HEK293T (cell line): ENCODE measurements at regions not wholly inside any gene's neighbourhood (a gene's known extent, or its start where the extent isn't known, plus 50 kb on each side); places are given as distances from the start of the nearest gene placed in this dataset.
"Not testable (repeated sequence)": the region's sequence is repeated elsewhere in the genome, so short reads cannot be mapped to it uniquely, and the experiment has no call there.

ENCODE experiments used
- CTCF ChIA-PET: fragments of 350-600 bp; formaldehyde crosslinking; extraction: SDS; loops from one replicate; lab custom pipeline; 2021; ENCODE audit warnings: antibody characterized with exemption, inconsistent platforms; lab: Yijun Ruan, JAX
- POLR2A ChIA-PET: fragments of 350-600 bp; formaldehyde crosslinking; extraction: SDS; loops from one replicate; lab custom pipeline; 2020; ENCODE audit warnings: antibody characterized with exemption, inconsistent platforms; lab: Yijun Ruan, JAX
- DNase-seq: peaks from one replicate; pipeline ENCODE4 v3.0.0; 2012; ENCODE audit warnings: mixed read lengths; ENCODE audit errors: extremely low spot score
- ARNT ChIP-seq: fragments of 450-650 bp; IDR thresholded peaks from 2 replicates; pipeline ENCODE4 v1.6.1; 2017; ENCODE audit warnings: mild to moderate bottlenecking
- BHLHE40 ChIP-seq: fragments of 450-650 bp; IDR thresholded peaks from 2 replicates; pipeline ENCODE4 v1.6.1; 2016; ENCODE audit warnings: mild to moderate bottlenecking, moderate library complexity, borderline replicate concordance
- CTBP1 ChIP-seq: fragments of 450-650 bp; IDR thresholded peaks from 2 replicates; pipeline ENCODE4 v1.6.1; 2016; ENCODE audit warnings: borderline replicate concordance
- ELF4 ChIP-seq: fragments of 450-650 bp; IDR thresholded peaks from 2 replicates; pipeline ENCODE4 v1.6.1; 2017; ENCODE audit warnings: antibody characterized with exemption
- FOXA1 ChIP-seq: fragments of 450-650 bp; IDR thresholded peaks from 2 replicates; pipeline ENCODE4 v1.6.1; 2016; ENCODE audit warnings: mild to moderate bottlenecking
- FOXK2 ChIP-seq: fragments of 450-650 bp; IDR thresholded peaks from 2 replicates; pipeline ENCODE4 v1.6.1; 2016; ENCODE audit warnings: mild to moderate bottlenecking
- FOXM1 ChIP-seq: fragments of 450-650 bp; IDR thresholded peaks from 2 replicates; pipeline ENCODE4 v1.6.1; 2017; ENCODE audit warnings: mild to moderate bottlenecking, borderline replicate concordance
- HDGF ChIP-seq: fragments of 450-650 bp; IDR thresholded peaks from 2 replicates; pipeline ENCODE4 v1.6.1; 2017; ENCODE audit warnings: antibody characterized with exemption, borderline replicate concordance
- L3MBTL2 ChIP-seq: fragments of 450-650 bp; conservative IDR thresholded peaks from 2 replicates; pipeline ENCODE4 v1.6.1; 2016; ENCODE audit warnings: mild to moderate bottlenecking
- LEF1 ChIP-seq: fragments of 450-650 bp; IDR thresholded peaks from 2 replicates; pipeline ENCODE4 v1.6.1; 2017; ENCODE audit warnings: mild to moderate bottlenecking, borderline replicate concordance
- NFRKB ChIP-seq: fragments of 450-650 bp; IDR thresholded peaks from 2 replicates; pipeline ENCODE4 v1.6.1; 2016; ENCODE audit warnings: mild to moderate bottlenecking, moderate library complexity
- SP1 ChIP-seq: fragments of 450-650 bp; IDR thresholded peaks from 2 replicates; pipeline ENCODE4 v1.6.1; 2017
- SUZ12 ChIP-seq: fragments of 450-650 bp; IDR thresholded peaks from 2 replicates; pipeline ENCODE4 v1.6.1; 2016; ENCODE audit warnings: mild to moderate bottlenecking
- TARDBP ChIP-seq: fragments of 450-650 bp; IDR thresholded peaks from 2 replicates; pipeline ENCODE4 v1.6.1; 2016
- ZNF384 ChIP-seq: fragments of 450-650 bp; IDR thresholded peaks from 2 replicates; pipeline ENCODE4 v1.6.1; 2016
- TF ChIP-seq, protein P1 (sequence below): fragments of 450-650 bp; IDR thresholded peaks from 2 replicates; pipeline ENCODE4 v1.6.1; 2016

DNA sequence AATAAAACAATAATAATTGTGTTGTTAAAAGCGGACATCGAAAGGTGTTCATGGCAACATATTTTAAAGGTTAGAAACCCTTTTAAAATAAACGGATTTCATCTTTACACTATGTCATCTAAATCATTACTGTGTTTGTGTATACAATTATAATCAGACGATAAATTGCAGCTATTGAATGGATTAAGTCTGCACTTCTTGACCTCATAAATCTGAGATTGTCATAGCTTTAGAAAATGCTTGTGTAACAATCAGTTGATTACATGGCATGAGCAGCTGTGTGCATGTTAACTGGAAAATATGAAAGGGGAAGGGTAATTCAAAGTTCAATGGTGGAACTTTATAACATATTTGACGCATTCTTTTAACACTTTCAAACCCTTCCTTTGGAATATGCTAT is 152.4 kb upstream of the MDFIC2 start:
- TF ChIP-seq, protein P1, sequence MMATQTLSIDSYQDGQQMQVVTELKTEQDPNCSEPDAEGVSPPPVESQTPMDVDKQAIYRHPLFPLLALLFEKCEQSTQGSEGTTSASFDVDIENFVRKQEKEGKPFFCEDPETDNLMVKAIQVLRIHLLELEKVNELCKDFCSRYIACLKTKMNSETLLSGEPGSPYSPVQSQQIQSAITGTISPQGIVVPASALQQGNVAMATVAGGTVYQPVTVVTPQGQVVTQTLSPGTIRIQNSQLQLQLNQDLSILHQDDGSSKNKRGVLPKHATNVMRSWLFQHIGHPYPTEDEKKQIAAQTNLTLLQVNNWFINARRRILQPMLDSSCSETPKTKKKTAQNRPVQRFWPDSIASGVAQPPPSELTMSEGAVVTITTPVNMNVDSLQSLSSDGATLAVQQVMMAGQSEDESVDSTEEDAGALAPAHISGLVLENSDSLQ = peak; percentile 51
- no peak for TF ChIP-seq LEF1
- ChIA-PET CTCF (no interaction called here), POLR2A (no interaction called here)
- no peak for DNase-seq

DNA sequence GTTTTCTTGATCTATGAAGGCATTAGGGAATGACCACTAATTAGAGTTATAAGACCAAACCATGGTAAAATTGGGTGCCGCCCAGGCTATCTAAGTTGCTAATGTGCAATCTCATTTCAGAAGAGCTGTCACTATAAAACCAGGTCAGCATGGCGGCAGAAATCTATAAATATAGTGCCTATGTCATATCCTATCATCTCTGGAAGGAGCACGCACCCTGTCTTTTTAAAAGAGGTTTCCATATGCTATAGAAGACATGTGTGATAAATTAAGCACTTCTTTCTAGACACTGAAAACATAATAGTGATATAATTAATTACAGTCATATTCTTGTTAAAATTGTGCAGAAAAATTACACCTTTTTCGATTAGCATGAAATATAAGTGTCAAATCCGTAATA is 152.0 kb upstream of the MDFIC2 start:
- ChIA-PET CTCF (no interaction called here), POLR2A (no interaction called here)
- DNase-seq = no peak
- TF ChIP-seq LEF1 (no peak), FOXA1 (no peak), ARNT (no peak)

DNA sequence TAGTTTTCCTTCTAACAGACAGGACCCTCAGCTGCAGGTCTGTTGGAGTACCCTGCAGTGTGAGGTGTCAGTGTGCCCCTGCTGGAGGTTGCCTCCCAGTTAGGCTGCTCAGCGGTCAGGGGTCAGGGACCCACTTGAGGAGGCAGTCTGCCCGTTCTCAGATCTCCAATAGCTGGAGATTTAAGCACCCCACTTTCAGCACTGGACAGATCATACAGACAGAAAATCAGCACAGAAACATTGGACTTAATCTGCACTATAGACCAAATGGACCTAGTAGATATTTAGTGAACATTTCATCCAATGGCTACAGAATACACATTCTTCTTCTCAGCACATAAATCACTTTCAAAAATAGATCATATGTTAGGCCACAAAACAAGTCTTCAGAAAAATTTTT is 137.8 kb upstream of the MDFIC2 start:
- DNase-seq, CTCF ChIA-PET, POLR2A ChIA-PET: not testable (repeated sequence)

DNA sequence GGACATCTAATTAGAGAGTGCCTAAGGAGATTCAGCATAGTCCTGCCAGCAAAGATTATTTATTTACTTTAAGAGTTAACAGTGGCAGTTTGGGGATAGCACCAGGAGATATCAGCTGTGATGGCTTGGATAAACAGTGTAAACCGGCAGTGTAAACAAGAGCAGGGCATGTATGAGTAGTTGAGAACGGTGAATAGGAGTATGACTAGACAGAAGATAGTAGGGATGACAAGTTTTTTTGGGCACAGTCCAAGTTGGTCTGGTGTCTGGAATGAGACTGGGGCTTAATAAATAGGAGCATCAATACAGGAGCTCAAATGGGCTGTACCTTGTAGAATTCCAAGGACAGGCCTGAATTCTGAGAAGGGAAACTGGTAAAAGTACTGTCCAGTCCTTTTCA is 123.0 kb upstream of the MDFIC2 start:
- CTCF ChIA-PET, DNase-seq, POLR2A ChIA-PET: not testable (repeated sequence)

DNA sequence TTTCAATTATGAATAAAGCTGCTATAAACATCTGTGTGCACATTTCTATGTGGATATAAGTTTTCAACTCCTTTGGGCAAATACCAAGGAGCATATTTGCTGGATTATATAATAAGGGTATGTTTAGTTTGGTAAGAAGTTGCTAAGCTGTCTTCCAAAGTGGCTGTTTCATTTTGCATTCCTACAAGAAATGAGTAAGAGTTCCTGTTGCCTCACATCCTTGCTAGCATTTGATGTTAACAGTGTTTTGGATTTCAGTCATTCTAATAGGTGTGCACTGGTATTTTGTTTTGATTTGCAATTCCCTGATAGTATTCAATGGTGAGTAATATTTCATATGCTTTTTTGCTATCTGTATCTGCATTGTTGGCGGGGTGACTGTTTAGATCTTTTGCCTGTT is 120.7 kb upstream of the MDFIC2 start:
- TF ChIP-seq FOXM1 = no peak
- no peak for TF ChIP-seq SUZ12
- TF ChIP-seq L3MBTL2 = no peak
- TF ChIP-seq HDGF = no peak
- ChIA-PET POLR2A (no interaction called here), CTCF (no interaction called here)
- DNase-seq = no peak

DNA sequence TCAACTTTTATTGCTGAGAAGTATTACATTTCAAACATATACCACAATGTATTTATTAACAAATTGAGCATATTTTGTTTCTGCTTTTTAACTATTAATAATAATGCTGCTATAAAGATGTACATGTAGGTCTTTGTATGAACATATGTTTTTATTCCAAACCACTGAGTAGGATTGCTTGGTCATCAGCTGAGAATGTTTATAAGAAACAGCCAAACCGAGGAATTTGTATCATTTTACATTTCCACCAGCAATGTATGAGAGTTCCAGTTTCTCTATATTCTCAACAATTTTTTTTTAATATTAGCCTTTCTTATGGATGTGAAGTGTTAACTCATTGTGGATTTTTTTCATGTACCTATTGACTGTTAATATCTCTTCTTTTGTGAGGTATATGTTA is 119.5 kb upstream of the MDFIC2 start:
- CTCF ChIA-PET = no interaction called here
- POLR2A ChIA-PET = no interaction called here

DNA sequence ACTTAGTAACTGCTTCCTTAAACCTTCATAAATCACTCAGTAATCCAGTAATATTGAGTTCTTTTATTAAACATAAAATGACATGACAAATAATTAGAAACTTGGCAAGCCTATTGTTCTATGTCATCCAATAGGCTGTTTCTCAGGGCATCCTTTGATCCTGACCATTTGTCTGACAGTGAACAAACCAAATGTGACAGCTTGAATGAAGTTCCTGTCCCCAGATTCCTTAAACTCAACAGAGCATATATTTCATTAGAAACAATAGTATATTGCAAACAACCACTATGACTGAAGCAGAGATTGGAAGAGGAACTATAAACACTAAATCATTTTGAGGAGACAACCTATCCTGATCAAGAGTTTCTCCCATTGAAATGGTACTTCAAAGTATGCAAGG is 113.6 kb upstream of the MDFIC2 start:
- TF ChIP-seq FOXK2 (no peak), LEF1 (no peak), ZNF384 (no peak), SUZ12 (no peak), SP1 (no peak), FOXA1 (no peak), L3MBTL2 (no peak), CTBP1 (no peak), BHLHE40 (no peak), TARDBP (no peak), FOXM1 (no peak)
- TF ChIP-seq, protein P1 = no peak
- DNase-seq = no peak
- CTCF ChIA-PET = no interaction called here
- POLR2A ChIA-PET = no interaction called here

More for the DNA sequence above, 119.5 kb upstream of the MDFIC2 start:
- DNase-seq = no peak
- TF ChIP-seq SP1 (no peak), CTBP1 (no peak), LEF1 (no peak), BHLHE40 (no peak), ELF4 (no peak), FOXK2 (no peak), HDGF (no peak), L3MBTL2 (no peak), FOXA1 (no peak)

DNA sequence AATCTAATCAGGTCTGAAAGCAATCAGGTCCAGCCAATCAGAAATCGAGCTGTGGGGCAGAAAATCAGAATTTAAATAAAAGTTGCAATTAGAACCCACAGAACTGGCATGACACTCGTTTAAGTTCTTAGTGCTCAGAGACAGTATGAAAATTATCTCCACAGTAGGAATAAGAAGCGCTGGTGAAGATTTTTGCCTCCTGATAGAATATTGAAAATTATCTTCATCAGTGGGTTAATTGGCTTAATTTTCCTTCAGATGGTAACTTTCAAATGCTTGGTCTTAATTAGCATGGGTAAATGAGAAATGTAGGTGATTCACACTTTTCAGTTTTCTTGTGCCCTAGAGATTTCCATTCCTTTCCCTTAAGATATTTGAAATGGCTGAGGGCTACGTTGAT is 109.1 kb upstream of the MDFIC2 start:
- no peak for DNase-seq
- CTCF ChIA-PET = no interaction called here
- POLR2A ChIA-PET = no interaction called here
- no peak for TF ChIP-seq NFRKB
- no peak for TF ChIP-seq L3MBTL2
- no peak for TF ChIP-seq CTBP1
- TF ChIP-seq FOXK2 = no peak
- TF ChIP-seq LEF1 = no peak
- TF ChIP-seq BHLHE40 = no peak
- no peak for TF ChIP-seq ELF4
- no peak for TF ChIP-seq HDGF
- no peak for TF ChIP-seq FOXM1
- no peak for TF ChIP-seq SP1

DNA sequence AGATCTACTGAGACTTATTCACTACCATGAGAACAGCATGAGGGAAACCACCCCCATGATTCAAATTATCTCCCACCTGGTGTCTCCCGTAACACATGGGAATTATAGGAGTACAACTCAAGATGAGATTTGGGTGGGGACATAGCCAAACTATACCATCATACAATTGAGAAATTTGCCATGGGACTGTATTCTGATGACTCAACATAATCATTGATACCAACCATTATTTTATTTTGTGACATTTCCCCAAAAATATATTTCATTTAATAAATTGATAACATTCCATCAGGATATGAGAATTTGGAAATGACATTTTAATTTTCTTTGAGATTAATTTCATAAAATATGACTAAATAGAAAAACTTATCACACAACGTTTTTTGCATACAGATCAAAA is 96.6 kb upstream of the MDFIC2 start:
- no peak for TF ChIP-seq CTBP1
- TF ChIP-seq L3MBTL2 = no peak
- TF ChIP-seq FOXM1 = no peak
- TF ChIP-seq BHLHE40 = no peak
- TF ChIP-seq FOXA1 = no peak
- no peak for TF ChIP-seq LEF1
- TF ChIP-seq ELF4 = no peak
- TF ChIP-seq SP1 = no peak
- no peak for TF ChIP-seq ARNT
- CTCF ChIA-PET = no interaction called here
- no peak for DNase-seq
- POLR2A ChIA-PET = no interaction called here
